ENCODE measurements at regions not wholly inside any gene's neighbourhood (a gene's known extent, or its start where the extent isn't known, plus 50 kb on each side); places are given as distances from the start of the nearest gene placed in this dataset.
"Not testable (repeated sequence)": the region's sequence is repeated elsewhere in the genome, so short reads cannot be mapped to it uniquely, and the experiment has no call there.

DNA sequence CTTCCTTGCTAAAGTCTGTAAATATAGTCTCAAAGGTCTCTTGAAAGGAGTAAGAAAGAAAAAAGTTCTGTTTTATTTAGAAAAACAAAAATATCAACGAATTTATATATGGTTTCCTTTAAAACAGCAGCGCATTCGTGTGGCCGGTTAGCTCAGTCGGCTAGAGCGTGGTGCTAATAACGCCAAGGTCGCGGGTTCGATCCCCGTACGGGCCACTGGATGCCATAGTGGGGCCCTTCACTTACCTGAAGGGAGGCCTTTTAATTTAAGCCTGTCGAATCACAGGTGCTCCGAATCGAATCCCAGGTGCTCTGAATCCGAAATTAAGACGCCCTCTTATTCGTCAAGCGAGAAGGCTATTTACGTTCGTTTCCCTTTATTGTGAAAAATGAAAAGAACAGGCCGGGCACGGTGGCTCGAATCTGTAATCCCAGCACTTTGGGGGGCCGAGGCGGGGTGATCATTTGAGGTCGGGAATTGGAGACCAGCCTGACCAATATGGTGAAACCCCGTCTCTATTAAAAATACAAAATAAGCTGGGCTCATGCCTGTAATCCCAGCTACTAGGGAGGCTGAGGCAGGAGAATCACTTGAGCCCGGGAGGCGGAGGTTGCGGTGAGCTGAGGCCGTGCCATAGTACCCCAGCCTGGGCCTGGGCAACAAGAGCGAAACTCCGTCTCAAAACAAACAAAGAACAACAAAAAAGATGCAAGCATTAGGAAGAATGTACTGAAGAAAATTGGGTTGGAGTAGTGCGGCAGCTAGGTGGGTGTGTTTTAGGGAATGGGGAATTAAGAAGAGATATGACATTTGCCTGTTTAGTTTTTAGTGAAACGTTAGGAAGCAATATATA lies 195.8 kb upstream of the ZNF184 start:
- DNase-seq = peak; percentile 58

GRCh38 chr6:27667657-27668441 lies 194.9 kb upstream of the ZNF184 start:
- no peak for DNase-seq

GRCh38 chr6:27667016-27667656 lies 194.2 kb upstream of the ZNF184 start:
- no peak for DNase-seq

DNA sequence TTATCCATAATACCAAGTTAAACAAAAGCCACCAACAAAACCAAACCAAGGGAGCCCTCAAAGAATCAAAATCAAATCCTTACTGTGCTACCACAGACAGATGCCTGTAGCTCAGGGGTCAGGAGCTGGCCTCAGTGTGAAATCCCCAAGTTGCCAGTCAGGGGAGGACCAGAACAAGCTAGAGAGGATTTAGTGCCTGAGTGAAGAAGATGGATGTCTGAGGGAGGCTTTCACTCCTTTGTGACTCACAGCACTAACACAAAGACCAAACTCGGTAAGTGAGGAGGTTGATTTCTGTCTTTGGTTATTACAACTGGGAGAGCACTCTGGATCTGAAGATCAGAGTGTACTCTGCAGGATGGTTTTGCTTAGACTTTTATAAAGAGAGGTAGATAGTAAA lies 189.9 kb upstream of the ZNF184 start:
- DNase-seq = peak; percentile 37

DNA sequence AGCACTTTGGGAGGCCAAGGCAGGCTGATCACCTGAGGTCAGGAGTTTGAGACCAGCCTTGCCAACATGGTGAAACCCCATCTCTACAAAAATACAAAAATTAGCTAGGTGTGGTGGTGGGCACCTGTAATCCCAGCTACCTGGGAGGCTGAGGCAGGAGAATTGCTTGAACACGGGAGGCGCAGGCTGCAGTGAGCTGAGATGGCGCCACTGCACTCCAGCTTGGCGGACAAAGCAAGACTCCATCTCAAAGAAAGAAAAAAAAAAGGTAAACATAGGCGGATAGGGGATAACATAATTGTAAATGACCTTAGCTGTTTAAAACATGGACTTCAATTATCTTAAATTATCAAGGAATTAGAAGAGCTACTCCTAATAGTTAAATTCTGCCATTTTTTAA lies 189.3 kb upstream of the ZNF184 start:
- DNase-seq = not testable (repeated sequence)

GRCh38 chr6:27653143-27653825 lies 180.4 kb upstream of the ZNF184 start:
- not testable (repeated sequence) for DNase-seq

DNA sequence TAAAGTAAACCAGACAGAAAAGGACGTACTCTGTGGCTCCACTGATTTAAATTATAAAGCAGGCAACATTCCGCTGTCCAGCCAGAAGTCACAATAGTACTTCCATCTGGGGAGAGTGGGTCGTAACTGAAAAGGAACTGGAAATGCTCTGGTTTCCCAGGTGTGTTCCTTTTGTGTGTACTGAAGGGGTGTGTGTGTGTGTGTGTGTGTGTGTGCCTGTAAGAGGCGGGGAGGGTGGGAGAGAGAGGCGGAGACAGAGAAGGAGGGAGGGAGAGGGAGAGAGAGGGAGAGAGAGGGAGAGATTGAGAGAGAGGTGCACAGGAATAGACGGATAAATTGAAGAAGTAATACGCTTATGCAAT lies 178.4 kb upstream of the ZNF184 start:
- no peak for DNase-seq

- DNase-seq = peak; percentile 32
Measured at GRCh38 chr6:27650620-27651370, 177.9 kb upstream of the ZNF184 start.

GRCh38 chr6:27644528-27644927 lies 171.6 kb upstream of the ZNF184 start:
- no peak for DNase-seq

DNA sequence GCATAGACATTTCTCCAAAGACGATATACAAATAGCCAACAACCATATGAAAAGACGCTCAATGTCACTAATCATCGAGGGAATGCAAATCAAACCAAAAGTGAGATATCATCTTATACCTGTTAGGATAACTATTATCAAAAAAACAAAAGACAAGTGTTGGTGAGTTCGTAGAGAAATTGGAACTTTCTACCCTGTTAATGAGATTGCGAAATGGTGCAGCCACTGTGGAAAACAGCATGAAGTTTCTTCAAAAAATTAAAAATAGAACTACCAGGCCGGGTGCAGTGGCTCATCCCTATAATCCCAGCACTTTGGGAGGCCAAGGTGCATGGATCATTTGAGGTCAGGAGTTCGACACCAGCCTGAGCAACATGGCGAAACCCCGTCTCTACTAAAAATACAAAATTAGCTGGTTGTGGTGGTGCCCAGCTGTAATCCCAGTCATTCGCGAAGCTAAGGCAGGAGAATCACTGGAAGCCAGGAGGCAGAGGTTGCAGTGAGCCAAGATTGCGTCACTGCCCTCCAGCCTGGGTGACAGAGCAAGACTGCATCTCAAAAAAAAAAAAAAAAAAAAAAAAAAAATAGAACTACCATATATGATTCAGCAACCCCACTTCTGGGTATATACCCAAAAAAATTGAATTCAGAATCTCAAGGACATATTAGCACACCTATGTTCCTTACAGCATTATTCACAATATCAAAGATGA lies 170.0 kb upstream of the ZNF184 start:
- no peak for DNase-seq

GRCh38 chr6:27635886-27636285 lies 163.0 kb upstream of the ZNF184 start:
- not testable (repeated sequence) for DNase-seq

DNA sequence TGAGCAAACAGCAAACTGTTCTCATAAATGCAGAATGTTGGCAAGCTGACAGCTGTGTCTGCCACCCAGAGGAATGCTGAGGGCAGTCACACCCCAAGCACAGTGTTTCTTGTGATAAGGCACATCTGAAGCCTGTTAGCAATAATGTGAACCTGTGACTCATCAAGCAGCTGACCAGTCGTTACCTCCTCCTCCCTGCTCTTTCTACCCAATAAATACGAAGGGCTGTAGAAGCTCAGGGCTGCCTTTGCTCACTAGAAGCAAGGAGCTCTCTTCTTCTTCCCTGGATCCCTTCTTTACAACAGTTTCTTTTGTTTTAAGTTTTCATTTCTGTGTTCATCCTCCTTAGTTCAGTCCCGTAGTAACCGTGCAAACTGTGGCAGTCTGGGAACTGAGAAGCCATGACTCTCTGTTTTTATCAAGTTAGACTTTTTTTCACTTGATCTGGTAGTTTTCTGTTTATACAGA lies 160.3 kb upstream of the ZNF184 start:
- not testable (repeated sequence) for DNase-seq

GRCh38 chr6:27631609-27631916 lies 158.7 kb upstream of the ZNF184 start:
- DNase-seq = no peak

GRCh38 chr6:27630727-27631608 lies 158.1 kb upstream of the ZNF184 start:
- peak; percentile 33 for DNase-seq

- no peak for DNase-seq
Measured at GRCh38 chr6:27624694-27625262, 151.9 kb upstream of the ZNF184 start.

DNA sequence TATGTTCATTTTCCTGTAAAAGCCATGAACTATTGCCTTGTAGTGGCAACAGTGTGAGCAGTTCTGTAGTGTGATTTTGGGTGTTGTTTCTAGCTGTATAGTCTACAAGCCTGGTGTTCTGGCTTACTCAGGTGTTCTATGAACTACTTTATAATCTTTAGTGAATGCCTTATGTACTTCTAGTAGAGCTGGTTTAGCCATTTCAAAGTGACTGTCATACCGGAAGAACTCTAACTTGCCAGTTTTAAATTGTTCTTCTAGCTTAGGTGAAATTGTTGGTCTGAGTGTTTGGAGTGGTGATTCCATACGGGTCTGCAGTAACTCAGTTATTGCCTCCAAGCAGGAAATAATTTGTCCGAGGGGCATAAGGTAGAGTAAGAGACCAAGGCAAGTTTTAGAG lies 150.2 kb upstream of the ZNF184 start:
- DNase-seq = no peak

DNA sequence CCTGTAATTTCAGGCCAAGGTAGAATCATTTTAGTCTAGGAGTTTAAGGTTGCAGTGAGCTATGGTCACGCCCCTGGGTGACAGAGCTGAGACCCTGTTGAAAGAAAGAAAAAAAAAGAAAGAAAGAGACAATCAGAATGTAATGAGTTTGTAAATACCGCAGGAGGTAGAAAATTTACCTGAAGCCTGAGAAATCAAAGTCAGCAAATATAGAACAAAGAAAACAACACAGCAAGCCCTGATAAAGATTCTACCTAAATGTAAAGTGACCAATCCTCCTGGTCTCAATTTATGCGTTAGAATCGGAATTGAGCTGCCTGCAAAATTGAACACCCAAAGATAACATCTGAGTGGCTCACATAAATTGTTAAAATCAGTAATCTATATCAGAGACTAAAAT lies 146.5 kb upstream of the ZNF184 start:
- DNase-seq = no peak

- no peak for DNase-seq
Measured at GRCh38 chr6:27617700-27618689, 145.1 kb upstream of the ZNF184 start.

All from NCI-H2081 treated with DMSO at 0.1 percent for 48 hours (cell line).